Keratinocyte (primary cell): ENCODE measurements at regions not wholly inside any gene's neighbourhood (a gene's known extent, or its start where the extent isn't known, plus 50 kb on each side); places are given as distances from the start of the nearest gene placed in this dataset.

ENCODE experiments used
- EZH2 ChIP-seq: IDR thresholded peaks from one replicate; pipeline ENCODE4 v1.6.1; 2012; ENCODE audit warnings: inconsistent platforms, mild to moderate bottlenecking, low read length, moderate library complexity
- TF ChIP-seq, protein P1 (sequence below), 3 experiments: IDR thresholded peaks in 1 of 3; conservative IDR thresholded peaks in 1 of 3; optimal IDR thresholded peaks in 1 of 3; 2 replicates in 2 of 3; 3 replicates in 1 of 3; pipeline versions ENCODE3 to v1.5.1; 2011; ENCODE audit warnings: low read length in 3 of 3, mild to moderate bottlenecking in 3 of 3, moderate library complexity in 2 of 3, control low read depth in 1 of 3, inconsistent platforms in 1 of 3; ENCODE audit not compliant: insufficient read depth in 2 of 3; ENCODE audit errors: extremely low read depth in 1 of 3

DNA sequence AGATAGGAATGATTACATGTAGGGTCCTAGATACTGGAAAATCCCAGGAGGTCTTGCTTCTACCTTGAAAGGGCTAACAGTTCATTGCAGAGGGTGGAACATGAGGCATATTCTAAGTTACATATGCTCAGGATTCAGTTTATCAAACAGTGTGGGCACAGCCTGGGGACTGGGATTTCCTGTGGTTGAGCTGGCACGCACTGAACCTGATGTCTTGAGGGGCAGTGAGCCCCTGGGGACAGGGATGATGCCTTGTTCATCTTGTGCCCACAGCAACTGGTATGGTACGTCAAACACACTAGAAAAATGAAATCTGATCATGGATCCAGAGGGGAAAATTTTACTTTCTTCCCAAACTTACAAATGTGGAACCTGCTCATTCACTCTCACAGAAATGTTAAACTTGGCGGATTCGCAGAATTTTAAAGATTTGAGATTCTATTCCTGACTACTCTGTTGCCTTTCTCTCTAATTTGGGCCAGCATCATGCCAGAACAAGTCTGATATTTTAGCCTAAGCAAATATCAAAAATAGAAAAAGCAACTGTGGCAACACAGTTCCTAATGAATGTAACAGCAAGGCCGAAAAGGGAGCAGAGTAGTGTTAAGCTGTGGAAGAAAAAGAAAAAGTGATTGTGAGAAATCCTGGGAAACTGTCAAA lies 68.2 kb upstream of the COL24A1 start:
- TF ChIP-seq, protein P1, sequence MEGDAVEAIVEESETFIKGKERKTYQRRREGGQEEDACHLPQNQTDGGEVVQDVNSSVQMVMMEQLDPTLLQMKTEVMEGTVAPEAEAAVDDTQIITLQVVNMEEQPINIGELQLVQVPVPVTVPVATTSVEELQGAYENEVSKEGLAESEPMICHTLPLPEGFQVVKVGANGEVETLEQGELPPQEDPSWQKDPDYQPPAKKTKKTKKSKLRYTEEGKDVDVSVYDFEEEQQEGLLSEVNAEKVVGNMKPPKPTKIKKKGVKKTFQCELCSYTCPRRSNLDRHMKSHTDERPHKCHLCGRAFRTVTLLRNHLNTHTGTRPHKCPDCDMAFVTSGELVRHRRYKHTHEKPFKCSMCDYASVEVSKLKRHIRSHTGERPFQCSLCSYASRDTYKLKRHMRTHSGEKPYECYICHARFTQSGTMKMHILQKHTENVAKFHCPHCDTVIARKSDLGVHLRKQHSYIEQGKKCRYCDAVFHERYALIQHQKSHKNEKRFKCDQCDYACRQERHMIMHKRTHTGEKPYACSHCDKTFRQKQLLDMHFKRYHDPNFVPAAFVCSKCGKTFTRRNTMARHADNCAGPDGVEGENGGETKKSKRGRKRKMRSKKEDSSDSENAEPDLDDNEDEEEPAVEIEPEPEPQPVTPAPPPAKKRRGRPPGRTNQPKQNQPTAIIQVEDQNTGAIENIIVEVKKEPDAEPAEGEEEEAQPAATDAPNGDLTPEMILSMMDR (optimal IDR thresholded peaks at IDR 0.05 in 1 of 3, IDR thresholded peaks at IDR 0.05 in 1 of 3, conservative IDR thresholded peaks at IDR 0.05 in 1 of 3; ENCODE audit: extremely low read depth in 1 of 3, insufficient read depth in 2 of 3, low read length in 3 of 3): no peak
- TF ChIP-seq EZH2: no peak
